Transverse colon (tissue), 4 donors: ENCODE measurements at regions not wholly inside any gene's neighbourhood (a gene's known extent, or its start where the extent isn't known, plus 50 kb on each side); places are given as distances from the start of the nearest gene placed in this dataset.

Source experiments
- CTCF ChIP-seq, 5 experiments: fragments of 200-600 bp in 3 of 5; fragments of 450-650 bp in 2 of 5; sonication (generic) in 3 of 5; IDR thresholded peaks; 1 replicate in 2 of 5; 2 replicates in 3 of 5; pipeline ENCODE4 v1.5.1; 2016 to 2017; ENCODE audit warnings: antibody characterized with exemption in 5 of 5, inconsistent platforms in 3 of 5, mild to moderate bottlenecking in 2 of 5, moderate library complexity in 1 of 5
- POLR2A ChIP-seq: fragments of 450-650 bp; IDR thresholded peaks from one replicate; pipeline ENCODE4 v1.6.1; 2016; ENCODE audit warnings: antibody characterized with exemption, mild to moderate bottlenecking, moderate library complexity
- POLR2AphosphoS5 ChIP-seq, 3 donors: sonication (generic); formaldehyde crosslinking; IDR thresholded peaks; one replicate each; pipeline ENCODE4 v1.6.1; 2016; ENCODE audit warnings: antibody characterized with exemption in 3 of 3

GRCh38 chr7:6889252-6889812 is 63.3 kb upstream of the CCZ1B start:
- TF ChIP-seq CTCF (IDR thresholded peaks at IDR 0.05) (no peak), POLR2A (no peak), POLR2AphosphoS5 (IDR thresholded peaks at IDR 0.05) (no peak)
